Panc1 (cell line): ENCODE measurements at regions not wholly inside any gene's neighbourhood (a gene's known extent, or its start where the extent isn't known, plus 50 kb on each side); places are given as distances from the start of the nearest gene placed in this dataset.
A peak's percentile ranks its signal among the peaks of the same experiment; 100 is the strongest.

Experiments
- ATAC-seq: fragments of 200-7000 bp; cut with Tn5 transposase; 2 replicates; pipeline ENCODE4 v1.9.1; 2020; ENCODE audit warnings: mild to moderate bottlenecking, moderate library complexity
- BruUV-seq: library from RNA; stranded (reverse); fragments of 400-500 nt; replicated peaks from 2 replicates; lab custom pipeline; 2021; lab: Mats Ljungman, UMichigan
- CTCF ChIA-PET: fragments of 300-600 bp; sonication (Branson Sonifier 250); formaldehyde crosslinking; loops from one replicate; lab custom pipeline; 2022; ENCODE audit warnings: antibody characterized with exemption; lab: Charles Lee
- POLR2A ChIA-PET: fragments of 300-600 bp; sonication (Branson Sonifier 250); formaldehyde crosslinking; loops from one replicate; lab custom pipeline; 2022; ENCODE audit warnings: antibody characterized with exemption; lab: Charles Lee
- DNase-seq: peaks from one replicate; pipeline ENCODE4 v3.0.0-alpha.2; 2010; ENCODE audit warnings: low read depth, low spot score
- H3K27ac ChIP-seq: 2 replicates; pipeline ENCODE4 v1.5.1; 2011; ENCODE audit warnings: mild to moderate bottlenecking, low read length, inconsistent platforms
- H3K27me3 ChIP-seq: fragments of 200-500 bp; sonication (Bioruptor generic); 2 replicates; pipeline ENCODE4 v1.6.0; 2014; ENCODE audit warnings: low read length, inconsistent platforms; ENCODE audit not compliant: control insufficient read depth, insufficient read depth
- H3K36me3 ChIP-seq: fragments of 200-500 bp; sonication (Bioruptor generic); 2 replicates; pipeline ENCODE4 v1.5.1; 2014; ENCODE audit warnings: inconsistent platforms, mild to moderate bottlenecking, low read length, moderate library complexity; ENCODE audit not compliant: control insufficient read depth, insufficient read depth
- H3K4me1 ChIP-seq: 2 replicates; pipeline ENCODE4 v1.5.1; 2011; ENCODE audit warnings: inconsistent platforms, mild to moderate bottlenecking, low read length, moderate library complexity; ENCODE audit not compliant: control insufficient read depth, insufficient read depth
- H3K4me3 ChIP-seq, 2 experiments: 2 replicates each; pipeline ENCODE4 v1.5.1; 2011 to 2012; ENCODE audit warnings: low read depth in 2 of 2, low read length in 2 of 2, mild to moderate bottlenecking in 2 of 2, inconsistent platforms in 1 of 2, moderate library complexity in 1 of 2
- H3K9me3 ChIP-seq: fragments of 200-500 bp; sonication (Bioruptor generic); 2 replicates; pipeline ENCODE4 v1.5.1; 2014; ENCODE audit warnings: low read depth, mild to moderate bottlenecking, inconsistent platforms, low read length, moderate library complexity; ENCODE audit not compliant: control insufficient read depth, insufficient read depth
- CTCF ChIP-seq: fragments of 450-650 bp; IDR thresholded peaks from 2 replicates; pipeline ENCODE4 v1.5.1; 2017; ENCODE audit warnings: mild to moderate bottlenecking
- POLR2AphosphoS5 ChIP-seq: IDR thresholded peaks from 2 replicates; pipeline ENCODE4 v1.6.1; 2012; ENCODE audit warnings: mild to moderate bottlenecking, low read depth, low read length, moderate library complexity
- REST ChIP-seq, 2 experiments: IDR thresholded peaks; 2 replicates each; pipeline ENCODE4 v1.6.1; 2011 to 2012; ENCODE audit warnings: low read depth in 2 of 2, control low read depth in 1 of 2, low read length in 1 of 2, mild to moderate bottlenecking in 1 of 2, moderate library complexity in 1 of 2; ENCODE audit not compliant: insufficient read depth in 1 of 2
- SIN3A ChIP-seq: IDR thresholded peaks from 2 replicates; pipeline ENCODE4 v1.6.1; 2012; ENCODE audit warnings: low read depth, mild to moderate bottlenecking, low read length, moderate library complexity, borderline replicate concordance; ENCODE audit not compliant: insufficient read depth
- TCF7L2 ChIP-seq: IDR thresholded peaks from 2 replicates; pipeline ENCODE4 v1.6.1; 2011; ENCODE audit warnings: mild to moderate bottlenecking, low read depth, low read length, inconsistent platforms
- in situ Hi-C: cut with HindIII; loops from 2 replicates; pipeline ENCODE4 v1.10.0; 2016; ENCODE audit warnings: low sequenced_read_pairs, low pct_unique_long_range_greater_than_20kb
- intact Hi-C: fragments of 100-400 bp; cut with micrococcal nuclease; formaldehyde crosslinking; loops from one replicate; pipeline ENCODE4 v1.10.0; 2022; ENCODE audit not compliant: unreplicated experiment

GRCh38 chr20:53829255-53829723 lies 235.7 kb upstream of the ZNF217 start:
- peaks cover 50% of the 10 kb centered on the region for H3K4me1 ChIP-seq

More at GRCh38 chr20:53829255-53829723, 235.7 kb upstream of the ZNF217 start:
- ATAC-seq, result peak; percentile 80
- Histone ChIP-seq H3K9me3 (peaks cover 6% of the 10 kb centered on the region), H3K36me3 (no peaks in the 10 kb centered on the region), H3K27ac (peak overlapping the region; percentile 100), H3K27me3 (no peaks in the 10 kb centered on the region), H3K4me3 (peak overlapping the region; percentile 11 to 21; a peak in 3 of 4 replicates)
- ChIA-PET POLR2A (interaction anchor here (0.5 to 1.4 kb wide), 2 partner anchors 36 to 42 kb away, joined by 3 to 9 read pairs; no protein-coding TSS in a partner anchor), CTCF (interaction anchor here (0.7 kb wide), 1 partner anchor 16 kb away, joined by 3 read pairs; no protein-coding TSS in a partner anchor)
- peak; percentile 93 for DNase-seq
- TF ChIP-seq POLR2AphosphoS5 (no peak; the same call in 1 of the 2 replicates), SIN3A (no peak), CTCF (no peak), TCF7L2 (no peak; the same call in 1 of the 2 replicates), REST (IDR thresholded peaks at IDR 0.05; ENCODE audit: insufficient read depth in 1 of 2, low read depth in 2 of 2, low read length in 1 of 2) (no peak)
- in situ Hi-C loops (no loop called here), intact Hi-C loops (loop anchor here (5.0 kb wide), 1 partner anchor 38 kb away; no protein-coding TSS in a partner anchor)
- BruUV-seq, result TSS peak; percentile 97
